ENCODE measurements at regions not wholly inside any gene's neighbourhood (a gene's known extent, or its start where the extent isn't known, plus 50 kb on each side); places are given as distances from the start of the nearest gene placed in this dataset.

DNA sequence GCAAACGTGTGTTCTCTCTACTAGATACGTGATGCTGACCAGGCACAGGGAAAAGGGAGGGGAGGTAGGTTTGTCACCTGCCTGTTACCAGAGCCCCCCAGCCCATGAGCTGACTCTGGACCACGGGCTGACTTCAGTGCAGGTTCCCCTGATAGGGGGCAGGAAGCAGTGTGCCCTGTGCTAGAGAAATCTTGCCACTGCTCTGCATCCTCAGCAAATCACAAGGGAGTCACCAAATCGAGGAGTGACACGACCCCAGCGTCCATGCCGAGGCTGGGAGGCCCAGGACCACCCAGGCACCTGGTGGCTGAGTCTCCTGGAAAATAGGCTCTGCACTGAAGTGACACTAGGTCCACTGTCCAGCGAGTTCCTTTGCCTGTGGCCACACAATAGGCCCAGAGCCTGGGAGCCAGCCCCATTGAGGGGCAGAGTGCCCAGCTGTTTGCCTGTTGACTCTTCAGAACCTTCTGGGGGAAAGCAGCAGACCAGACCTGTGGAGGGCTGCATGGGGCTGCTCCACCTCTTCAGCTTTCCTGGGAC, 99.3 kb downstream of the CTTN start:
- Histone ChIP-seq H4K20me1 (ENCODE audit: insufficient read depth) (no peaks in the 10 kb centered on the region), H3K9ac (ENCODE audit: low read length) (no peak overlapping the region), H2AFZ (ENCODE audit: low read depth, low read length) (no peak overlapping the region), H3F3A (ENCODE audit: insufficient read depth, low read length, poor library complexity, severe bottlenecking) (no peaks in the 10 kb centered on the region), H3K4me2 (ENCODE audit: low read length) (no peak overlapping the region), H3K79me2 (replicated peaks; ENCODE audit: insufficient read depth, low read length) (no peaks in the 10 kb centered on the region), H3K9me2 (ENCODE audit: insufficient read depth, low read length) (no peaks in the 10 kb centered on the region), H3K9me3 (ENCODE audit: low read length) (no peaks in the 10 kb centered on the region), H3K4me3 (ENCODE audit: low read length) (no peak overlapping the region), H3K27ac (ENCODE audit: low read length) (no peak overlapping the region), H3K36me3 (ENCODE audit: insufficient read depth, low read length) (no peaks in the 10 kb centered on the region), H3K27me3 (ENCODE audit: insufficient read depth, low read depth, low read length) (no peaks in the 10 kb centered on the region)
- TF ChIP-seq CTCF (IDR thresholded peaks at IDR 0.05; ENCODE audit: poor library complexity, severe bottlenecking): no peak
- TF ChIP-seq POLR2AphosphoS5 (IDR thresholded peaks at IDR 0.05): no peak
- no peak for TF ChIP-seq TAF1 (IDR thresholded peaks at IDR 0.05; ENCODE audit: low read depth)
- no peak for TF ChIP-seq EZH2 (IDR thresholded peaks at IDR 0.05; ENCODE audit: borderline replicate concordance, insufficient read depth, low read length, poor library complexity, severe bottlenecking)
- no peak for TF ChIP-seq MXI1 (conservative IDR thresholded peaks at IDR 0.05; ENCODE audit: poor library complexity, severe bottlenecking)
- no peak for TF ChIP-seq SMC3 (conservative IDR thresholded peaks at IDR 0.05; ENCODE audit: poor library complexity)
- no peak for TF ChIP-seq RAD21 (conservative IDR thresholded peaks at IDR 0.05)
- TF ChIP-seq EP300 (conservative IDR thresholded peaks at IDR 0.05; ENCODE audit: poor library complexity, severe bottlenecking): no peak
- TF ChIP-seq, protein P1, sequence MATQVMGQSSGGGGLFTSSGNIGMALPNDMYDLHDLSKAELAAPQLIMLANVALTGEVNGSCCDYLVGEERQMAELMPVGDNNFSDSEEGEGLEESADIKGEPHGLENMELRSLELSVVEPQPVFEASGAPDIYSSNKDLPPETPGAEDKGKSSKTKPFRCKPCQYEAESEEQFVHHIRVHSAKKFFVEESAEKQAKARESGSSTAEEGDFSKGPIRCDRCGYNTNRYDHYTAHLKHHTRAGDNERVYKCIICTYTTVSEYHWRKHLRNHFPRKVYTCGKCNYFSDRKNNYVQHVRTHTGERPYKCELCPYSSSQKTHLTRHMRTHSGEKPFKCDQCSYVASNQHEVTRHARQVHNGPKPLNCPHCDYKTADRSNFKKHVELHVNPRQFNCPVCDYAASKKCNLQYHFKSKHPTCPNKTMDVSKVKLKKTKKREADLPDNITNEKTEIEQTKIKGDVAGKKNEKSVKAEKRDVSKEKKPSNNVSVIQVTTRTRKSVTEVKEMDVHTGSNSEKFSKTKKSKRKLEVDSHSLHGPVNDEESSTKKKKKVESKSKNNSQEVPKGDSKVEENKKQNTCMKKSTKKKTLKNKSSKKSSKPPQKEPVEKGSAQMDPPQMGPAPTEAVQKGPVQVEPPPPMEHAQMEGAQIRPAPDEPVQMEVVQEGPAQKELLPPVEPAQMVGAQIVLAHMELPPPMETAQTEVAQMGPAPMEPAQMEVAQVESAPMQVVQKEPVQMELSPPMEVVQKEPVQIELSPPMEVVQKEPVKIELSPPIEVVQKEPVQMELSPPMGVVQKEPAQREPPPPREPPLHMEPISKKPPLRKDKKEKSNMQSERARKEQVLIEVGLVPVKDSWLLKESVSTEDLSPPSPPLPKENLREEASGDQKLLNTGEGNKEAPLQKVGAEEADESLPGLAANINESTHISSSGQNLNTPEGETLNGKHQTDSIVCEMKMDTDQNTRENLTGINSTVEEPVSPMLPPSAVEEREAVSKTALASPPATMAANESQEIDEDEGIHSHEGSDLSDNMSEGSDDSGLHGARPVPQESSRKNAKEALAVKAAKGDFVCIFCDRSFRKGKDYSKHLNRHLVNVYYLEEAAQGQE (IDR thresholded peaks at IDR 0.05; ENCODE audit: borderline replicate concordance): no peak

DNA sequence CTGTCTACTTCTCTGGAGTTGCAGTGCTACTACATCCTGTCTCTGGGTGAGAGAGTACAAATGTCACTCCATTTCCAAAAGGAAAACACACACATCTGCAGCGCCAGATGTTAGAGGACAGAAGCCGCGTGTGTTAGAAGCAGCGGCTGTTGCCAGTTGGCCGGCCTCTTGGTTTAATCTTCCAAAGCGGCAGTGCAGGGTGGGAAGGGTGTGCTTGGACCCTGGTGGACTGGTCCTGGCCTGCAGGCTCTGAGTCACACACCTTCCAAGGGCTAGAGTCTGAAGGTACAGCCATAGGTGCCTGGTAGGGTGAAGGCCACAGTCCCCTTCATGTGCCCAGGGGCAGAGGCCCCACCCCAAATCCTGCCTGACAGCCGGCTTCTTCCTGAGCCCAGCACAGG, 99.8 kb downstream of the CTTN start:
- Histone ChIP-seq H3K4me3 (ENCODE audit: low read length) (no peak overlapping the region), H3K36me3 (ENCODE audit: insufficient read depth, low read length) (no peaks in the 10 kb centered on the region)
- TF ChIP-seq SMC3 (conservative IDR thresholded peaks at IDR 0.05; ENCODE audit: poor library complexity) (no peak), EP300 (conservative IDR thresholded peaks at IDR 0.05; ENCODE audit: poor library complexity, severe bottlenecking) (no peak), CTCF (IDR thresholded peaks at IDR 0.05; ENCODE audit: poor library complexity, severe bottlenecking) (no peak), POLR2AphosphoS5 (IDR thresholded peaks at IDR 0.05) (no peak), EZH2 (IDR thresholded peaks at IDR 0.05; ENCODE audit: borderline replicate concordance, insufficient read depth, low read length, poor library complexity, severe bottlenecking) (no peak)

More for the DNA sequence above, 99.8 kb downstream of the CTTN start:
- H3F3A ChIP-seq (ENCODE audit: insufficient read depth, low read length, poor library complexity, severe bottlenecking): no peaks in the 10 kb centered on the region
- no peaks in the 10 kb centered on the region for H4K20me1 ChIP-seq (ENCODE audit: insufficient read depth)
- H3K4me2 ChIP-seq (ENCODE audit: low read length): no peak overlapping the region
- H3K9me2 ChIP-seq (ENCODE audit: insufficient read depth, low read length): no peaks in the 10 kb centered on the region
- no peak overlapping the region for H3K9ac ChIP-seq (ENCODE audit: low read length)
- no peaks in the 10 kb centered on the region for H3K79me2 ChIP-seq (replicated peaks; ENCODE audit: insufficient read depth, low read length)
- no peak overlapping the region for H3K27ac ChIP-seq (ENCODE audit: low read length)
- H3K27me3 ChIP-seq (ENCODE audit: insufficient read depth, low read depth, low read length): no peaks in the 10 kb centered on the region
- no peak overlapping the region for H2AFZ ChIP-seq (ENCODE audit: low read depth, low read length)
- H3K9me3 ChIP-seq (ENCODE audit: low read length): no peaks in the 10 kb centered on the region
